Coronary artery (tissue), 2 donors: ENCODE measurements at regions not wholly inside any gene's neighbourhood (a gene's known extent, or its start where the extent isn't known, plus 50 kb on each side); places are given as distances from the start of the nearest gene placed in this dataset.

ENCODE experiments used
- DNase-seq: peaks from one replicate; pipeline ENCODE4 v3.0.0-alpha.2; 2017; ENCODE audit warnings: low spot score
- H3K27ac ChIP-seq, 2 donors: fragments of 200-600 bp; sonication (generic); one replicate each; pipeline ENCODE4 v1.5.1; 2016 to 2019
- H3K4me3 ChIP-seq: fragments of 200-600 bp; sonication (generic); 2 replicates; pipeline ENCODE4 v1.5.1; 2016; ENCODE audit warnings: mild to moderate bottlenecking, moderate library complexity
- CTCF ChIP-seq: fragments of 200-600 bp; sonication (generic); IDR thresholded peaks from one replicate; pipeline ENCODE4 v1.5.1; 2019; ENCODE audit warnings: antibody characterized with exemption

- Histone ChIP-seq H3K27ac (no peak overlapping the region), H3K4me3 (no peak overlapping the region)
- DNase-seq, result no peak
- TF ChIP-seq CTCF, result no peak
Observed at GRCh38 chr3:72378287-72378686, 470.0 kb downstream of the SHQ1 start.

GRCh38 chr3:72376956-72377710 is 471.1 kb downstream of the SHQ1 start:
- Histone ChIP-seq H3K27ac (no peak overlapping the region), H3K4me3 (no peak overlapping the region)
- TF ChIP-seq CTCF, result no peak
- no peak for DNase-seq

GRCh38 chr3:72375237-72376076 is 472.8 kb downstream of the SHQ1 start:
- H3K27ac ChIP-seq, result no peak overlapping the region
- H3K4me3 ChIP-seq, result no peak overlapping the region
- no peak for DNase-seq
- TF ChIP-seq CTCF, result no peak

GRCh38 chr3:72373139-72373538 is 475.1 kb downstream of the SHQ1 start:
- TF ChIP-seq CTCF, result no peak
- Histone ChIP-seq H3K27ac (no peak overlapping the region), H3K4me3 (no peak overlapping the region)
- no peak for DNase-seq

GRCh38 chr3:72372161-72372560 is 476.1 kb downstream of the SHQ1 start:
- no peak for TF ChIP-seq CTCF
- Histone ChIP-seq H3K4me3 (no peak overlapping the region), H3K27ac (no peak overlapping the region)
- DNase-seq, result no peak

GRCh38 chr3:72371431-72371830 is 476.8 kb downstream of the SHQ1 start:
- no peak for DNase-seq
- Histone ChIP-seq H3K4me3 (no peak overlapping the region), H3K27ac (no peak overlapping the region)
- no peak for TF ChIP-seq CTCF
